Tibial nerve (tissue), 3 donors: ENCODE measurements at regions not wholly inside any gene's neighbourhood (a gene's known extent, or its start where the extent isn't known, plus 50 kb on each side); places are given as distances from the start of the nearest gene placed in this dataset.

ENCODE experiments used
- CTCF ChIP-seq, 5 experiments: fragments of 200-600 bp in 3 of 5; fragments of 450-650 bp in 2 of 5; sonication (generic) in 3 of 5; IDR thresholded peaks; one replicate each; pipeline ENCODE4 v1.5.1; 2016 to 2019; ENCODE audit warnings: antibody characterized with exemption in 5 of 5, mild to moderate bottlenecking in 3 of 5, moderate library complexity in 2 of 5
- POLR2A ChIP-seq, 2 donors: fragments of 450-650 bp; IDR thresholded peaks; one replicate each; pipeline ENCODE4 v1.6.1; 2017; ENCODE audit warnings: antibody characterized with exemption in 2 of 2, mild to moderate bottlenecking in 2 of 2, moderate library complexity in 2 of 2

- TF ChIP-seq CTCF (IDR thresholded peaks at IDR 0.05) (no peak), POLR2A (IDR thresholded peaks at IDR 0.05) (no peak)
Observed at GRCh38 chr9:31588756-31589155, 795.7 kb upstream of the ACO1 start.
